SU-DHL-6 (cell line): ENCODE measurements at regions not wholly inside any gene's neighbourhood (a gene's known extent, or its start where the extent isn't known, plus 50 kb on each side); places are given as distances from the start of the nearest gene placed in this dataset.

Experiments
- CTCF ChIP-seq: fragments of 200-600 bp; sonication (generic); IDR thresholded peaks from one replicate; pipeline ENCODE4 v1.5.1; 2017; ENCODE audit warnings: antibody characterized with exemption, mild to moderate bottlenecking, low read length, moderate library complexity; ENCODE audit not compliant: insufficient read depth, poor library complexity, severe bottlenecking
- EZH2phosphoT487 ChIP-seq: fragments of 200-600 bp; sonication (generic), shearing (Covaris generic); conservative IDR thresholded peaks from 2 replicates; pipeline ENCODE4 v1.6.1; 2018; ENCODE audit warnings: mild to moderate bottlenecking, antibody characterized with exemption, low read length, moderate library complexity, mixed read lengths

- no peak for TF ChIP-seq CTCF
- no peak for TF ChIP-seq EZH2phosphoT487
Observed at GRCh38 chr21:15343066-15343465, 278.3 kb upstream of the NRIP1 start.
